Smooth muscle cell (in vitro differentiated cells): ENCODE measurements at regions not wholly inside any gene's neighbourhood (a gene's known extent, or its start where the extent isn't known, plus 50 kb on each side); places are given as distances from the start of the nearest gene placed in this dataset.

ENCODE experiments used
- DNase-seq: peaks from one replicate; lab custom pipeline; 2025; ENCODE audit not compliant: unreplicated experiment; lab: John Stamatoyannopoulos, UW
- H2AFZ ChIP-seq: fragments of 200-600 bp; sonication (generic); 2 replicates; pipeline ENCODE4 v1.6.0; 2016; ENCODE audit warnings: antibody characterized with exemption, low read depth, mild to moderate bottlenecking
- H3F3A ChIP-seq: fragments of 200-600 bp; sonication (generic); 2 replicates; pipeline ENCODE4 v1.6.0; 2017; ENCODE audit warnings: antibody characterized with exemption, low read depth
- H3K27ac ChIP-seq: fragments of 200-600 bp; sonication (generic); 2 replicates; pipeline ENCODE4 v1.5.1; 2016; ENCODE audit warnings: low read depth, mild to moderate bottlenecking
- H3K27me3 ChIP-seq: fragments of 200-600 bp; sonication (generic); 2 replicates; pipeline ENCODE4 v1.6.1; 2016; ENCODE audit warnings: low read depth, mild to moderate bottlenecking
- H3K36me3 ChIP-seq: fragments of 200-600 bp; sonication (generic); 2 replicates; pipeline ENCODE4 v1.5.1; 2016; ENCODE audit warnings: low read depth
- H3K4me1 ChIP-seq: fragments of 200-600 bp; sonication (generic); 2 replicates; pipeline ENCODE4 v1.5.1; 2016; ENCODE audit warnings: low read depth
- H3K4me2 ChIP-seq: fragments of 200-600 bp; sonication (generic); 2 replicates; pipeline ENCODE4 v1.6.0; 2016; ENCODE audit warnings: mild to moderate bottlenecking
- H3K4me3 ChIP-seq: fragments of 200-600 bp; sonication (generic); 2 replicates; pipeline ENCODE4 v1.5.1; 2016; ENCODE audit warnings: mild to moderate bottlenecking
- H3K79me2 ChIP-seq: fragments of 200-600 bp; sonication (generic); 2 replicates; pipeline ENCODE4 v1.6.0; 2016; ENCODE audit warnings: low read depth, mild to moderate bottlenecking
- H3K9ac ChIP-seq: fragments of 200-600 bp; sonication (generic); 2 replicates; pipeline ENCODE4 v1.6.0; 2016; ENCODE audit warnings: low read depth
- H3K9me3 ChIP-seq: fragments of 200-600 bp; sonication (generic); replicated peaks from 2 replicates; pipeline ENCODE4 v1.5.1; 2016; ENCODE audit warnings: low read depth
- H4K20me1 ChIP-seq: fragments of 200-600 bp; sonication (generic); 2 replicates; pipeline ENCODE4 v1.6.0; 2016; ENCODE audit warnings: low read depth
- WGBS: methylation state at CpG from one replicate; pipeline ENCODE4 v1.1.7; 2016; ENCODE audit warnings: low lambda C conversion rate; 5-methylcytosine and 5-hydroxymethylcytosine counted together
- TF ChIP-seq, protein P1 (sequence below): fragments of 200-600 bp; sonication (generic); IDR thresholded peaks from 2 replicates; pipeline ENCODE4 v1.5.1; 2017; ENCODE audit warnings: borderline replicate concordance, mild to moderate bottlenecking, antibody characterized with exemption; ENCODE audit not compliant: insufficient read depth, poor library complexity, severe bottlenecking

DNA sequence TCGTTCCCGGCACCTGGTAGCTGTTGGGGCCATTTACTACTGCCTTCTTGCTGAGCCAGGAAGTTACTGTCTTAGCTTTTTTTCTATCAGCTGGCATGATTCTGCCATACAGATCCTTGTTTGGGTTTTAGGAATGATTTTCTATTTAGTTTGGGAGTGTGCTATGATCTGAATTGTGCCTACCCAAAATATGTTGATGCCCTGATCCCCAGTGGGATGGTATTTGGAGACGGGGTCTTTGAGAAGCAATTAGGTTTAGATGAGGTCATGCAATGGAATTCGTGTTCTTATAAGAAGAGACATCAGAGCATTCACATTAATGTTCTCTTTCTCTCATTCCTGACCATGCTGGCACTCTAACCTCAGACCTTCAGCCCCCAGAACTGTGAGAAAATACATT is 59.4 kb upstream of the HS3ST2 start:
- 82% methylated on average over 4 of the region's 4 CpGs for WGBS
- H3K4me3 ChIP-seq = no peak overlapping the region
- no peak for DNase-seq
- H4K20me1 ChIP-seq = no peaks in the 10 kb centered on the region
- H3K36me3 ChIP-seq = no peaks in the 10 kb centered on the region
- H2AFZ ChIP-seq = no peak overlapping the region
- no peaks in the 10 kb centered on the region for H3F3A ChIP-seq
- TF ChIP-seq, protein P1, sequence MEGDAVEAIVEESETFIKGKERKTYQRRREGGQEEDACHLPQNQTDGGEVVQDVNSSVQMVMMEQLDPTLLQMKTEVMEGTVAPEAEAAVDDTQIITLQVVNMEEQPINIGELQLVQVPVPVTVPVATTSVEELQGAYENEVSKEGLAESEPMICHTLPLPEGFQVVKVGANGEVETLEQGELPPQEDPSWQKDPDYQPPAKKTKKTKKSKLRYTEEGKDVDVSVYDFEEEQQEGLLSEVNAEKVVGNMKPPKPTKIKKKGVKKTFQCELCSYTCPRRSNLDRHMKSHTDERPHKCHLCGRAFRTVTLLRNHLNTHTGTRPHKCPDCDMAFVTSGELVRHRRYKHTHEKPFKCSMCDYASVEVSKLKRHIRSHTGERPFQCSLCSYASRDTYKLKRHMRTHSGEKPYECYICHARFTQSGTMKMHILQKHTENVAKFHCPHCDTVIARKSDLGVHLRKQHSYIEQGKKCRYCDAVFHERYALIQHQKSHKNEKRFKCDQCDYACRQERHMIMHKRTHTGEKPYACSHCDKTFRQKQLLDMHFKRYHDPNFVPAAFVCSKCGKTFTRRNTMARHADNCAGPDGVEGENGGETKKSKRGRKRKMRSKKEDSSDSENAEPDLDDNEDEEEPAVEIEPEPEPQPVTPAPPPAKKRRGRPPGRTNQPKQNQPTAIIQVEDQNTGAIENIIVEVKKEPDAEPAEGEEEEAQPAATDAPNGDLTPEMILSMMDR = no peak
- no peaks in the 10 kb centered on the region for H3K4me1 ChIP-seq
- no peaks in the 10 kb centered on the region for H3K9me3 ChIP-seq
- H3K79me2 ChIP-seq = no peaks in the 10 kb centered on the region
- no peak overlapping the region for H3K9ac ChIP-seq
- no peak overlapping the region for H3K27ac ChIP-seq
- no peak overlapping the region for H3K4me2 ChIP-seq
- peaks cover 20% of the 10 kb centered on the region for H3K27me3 ChIP-seq

GRCh38 chr16:22757202-22757601 is 56.8 kb upstream of the HS3ST2 start:
- no peak overlapping the region for H3K9ac ChIP-seq
- no peaks in the 10 kb centered on the region for H3K4me1 ChIP-seq
- H3K9me3 ChIP-seq = no peaks in the 10 kb centered on the region
- peaks cover 20% of the 10 kb centered on the region for H3K27me3 ChIP-seq
- TF ChIP-seq, protein P1 = no peak
- no peak overlapping the region for H3K27ac ChIP-seq
- H3K36me3 ChIP-seq = no peaks in the 10 kb centered on the region
- no peaks in the 10 kb centered on the region for H3K79me2 ChIP-seq
- no peaks in the 10 kb centered on the region for H4K20me1 ChIP-seq
- DNase-seq = no peak
- no peak overlapping the region for H3K4me3 ChIP-seq
- H2AFZ ChIP-seq = no peak overlapping the region
- no peaks in the 10 kb centered on the region for H3F3A ChIP-seq
- WGBS = 78% methylated on average over 3 of the region's 3 CpGs
- H3K4me2 ChIP-seq = no peak overlapping the region

DNA sequence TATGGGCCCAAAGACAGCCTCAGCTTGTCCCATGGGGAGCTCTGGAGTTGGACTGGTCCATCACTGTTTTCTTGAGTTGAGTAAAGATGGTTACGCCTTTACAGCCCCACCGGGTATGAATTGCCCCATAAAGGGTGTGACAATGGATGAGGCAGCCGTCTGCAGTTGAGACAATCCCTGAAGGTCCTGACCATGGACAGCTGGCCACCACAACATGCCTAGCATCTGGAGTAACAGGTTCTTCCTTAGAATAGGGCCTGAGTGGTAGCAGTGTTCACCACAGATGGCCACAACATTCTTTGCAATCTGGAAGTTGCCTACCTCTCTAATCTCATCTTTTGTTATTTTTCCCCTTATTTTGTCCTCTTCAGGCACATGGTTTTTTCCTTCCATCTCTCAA is 51.5 kb upstream of the HS3ST2 start:
- Histone ChIP-seq H3K27ac (no peak overlapping the region), H3K79me2 (no peaks in the 10 kb centered on the region), H3K9ac (no peak overlapping the region), H4K20me1 (no peaks in the 10 kb centered on the region), H3K4me1 (peaks cover 12% of the 10 kb centered on the region), H3K27me3 (no peaks in the 10 kb centered on the region), H2AFZ (no peak overlapping the region), H3K36me3 (no peaks in the 10 kb centered on the region), H3K4me2 (no peak overlapping the region), H3K4me3 (no peak overlapping the region), H3F3A (peaks cover 5% of the 10 kb centered on the region), H3K9me3 (no peaks in the 10 kb centered on the region)
- 89% methylated on average over 3 of the region's 3 CpGs for WGBS
- DNase-seq = no peak
- TF ChIP-seq, protein P1 = no peak

GRCh38 chr16:22763437-22764080 is 50.4 kb upstream of the HS3ST2 start:
- peak overlapping the region; percentile 2 for H3K4me2 ChIP-seq
- peaks cover 5% of the 10 kb centered on the region for H3F3A ChIP-seq
- H2AFZ ChIP-seq = no peak overlapping the region
- no peak overlapping the region for H3K27ac ChIP-seq
- WGBS = 57% methylated on average over 7 of the region's 7 CpGs
- no peaks in the 10 kb centered on the region for H3K36me3 ChIP-seq
- no peak overlapping the region for H3K9ac ChIP-seq
- peaks cover 12% of the 10 kb centered on the region for H3K4me1 ChIP-seq
- no peak overlapping the region for H3K4me3 ChIP-seq
- H4K20me1 ChIP-seq = no peaks in the 10 kb centered on the region
- no peaks in the 10 kb centered on the region for H3K79me2 ChIP-seq
- no peaks in the 10 kb centered on the region for H3K9me3 ChIP-seq
- DNase-seq = no peak
- no peaks in the 10 kb centered on the region for H3K27me3 ChIP-seq
- TF ChIP-seq, protein P1 = no peak
